ENCODE measurements at regions not wholly inside any gene's neighbourhood (a gene's known extent, or its start where the extent isn't known, plus 50 kb on each side); places are given as distances from the start of the nearest gene placed in this dataset.

GRCh38 chr20:39857187-39857586 lies 831.8 kb downstream of the MAFB start:
- in situ Hi-C loops (cut with MboI; ENCODE audit: low sequenced_read_pairs): no loop called here

GRCh38 chr20:39855799-39856198 lies 833.2 kb downstream of the MAFB start:
- in situ Hi-C loops (cut with MboI; ENCODE audit: low sequenced_read_pairs): no loop called here

- in situ Hi-C loops (cut with MboI; ENCODE audit: low sequenced_read_pairs): no loop called here
Measured at GRCh38 chr20:39855056-39855455, 834.0 kb downstream of the MAFB start.

DNA sequence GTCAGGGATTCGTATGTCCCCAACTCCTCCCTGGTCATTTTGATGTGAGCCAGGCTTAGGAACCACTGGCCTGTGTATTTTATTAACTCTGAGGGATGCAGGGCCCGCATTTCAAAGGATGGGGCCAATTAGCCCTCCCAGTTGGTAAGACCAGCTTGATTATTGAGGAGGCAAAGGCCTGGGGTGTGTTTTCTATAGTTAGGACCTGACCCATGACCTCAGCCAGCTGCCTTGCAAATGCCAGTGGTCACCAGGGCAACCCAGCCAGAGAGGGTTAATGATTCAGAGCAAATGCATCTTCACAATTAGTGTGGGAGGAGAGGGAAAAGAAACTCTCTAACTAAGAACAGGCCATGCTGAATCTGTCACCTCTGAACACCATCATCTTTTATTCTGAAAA lies 835.4 kb downstream of the MAFB start:
- in situ Hi-C loops (cut with MboI; ENCODE audit: low sequenced_read_pairs): no loop called here

DNA sequence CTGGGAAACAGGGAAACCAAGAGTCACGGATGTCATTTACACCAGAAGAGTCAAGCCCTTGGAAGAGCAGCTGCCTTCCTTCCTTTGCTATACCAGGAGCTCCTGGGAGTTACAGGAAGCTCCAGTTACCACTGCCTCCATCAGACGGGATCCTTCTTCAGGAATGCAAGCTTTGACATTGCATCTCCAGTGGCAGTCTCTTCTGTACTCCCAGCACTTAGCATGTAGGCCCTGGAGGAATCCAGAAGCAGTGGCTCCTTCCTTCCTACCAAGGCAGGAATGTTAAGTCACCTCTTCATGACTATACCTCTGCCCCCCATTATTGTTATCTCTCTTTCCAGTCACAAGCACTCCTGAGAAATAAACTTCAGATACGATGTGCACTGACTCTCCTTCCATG lies 836.0 kb downstream of the MAFB start:
- in situ Hi-C loops (cut with MboI; ENCODE audit: low sequenced_read_pairs): no loop called here

DNA sequence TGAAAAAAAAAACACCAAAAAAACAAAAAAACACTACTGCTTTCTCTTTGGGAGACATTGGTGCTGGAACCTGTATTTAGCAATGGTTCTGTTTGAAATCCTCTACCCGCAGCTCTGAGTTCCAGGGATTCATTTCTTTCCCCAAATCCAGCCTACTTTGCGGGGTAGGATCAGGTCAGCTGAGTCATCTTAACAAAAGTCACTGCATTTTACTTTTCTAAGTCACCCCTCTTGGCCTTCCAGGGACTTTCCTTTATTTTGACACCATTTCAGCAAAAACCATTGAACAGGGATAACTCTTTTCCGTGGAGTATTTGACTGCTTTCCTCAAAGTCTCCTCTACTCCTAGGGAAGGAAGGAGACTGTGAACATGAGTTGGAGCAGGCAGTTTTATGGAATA lies 837.6 kb downstream of the MAFB start:
- in situ Hi-C loops (cut with MboI; ENCODE audit: low sequenced_read_pairs): no loop called here

- in situ Hi-C loops (cut with MboI; ENCODE audit: low sequenced_read_pairs): no loop called here
Measured at GRCh38 chr20:39850821-39851330, 838.2 kb downstream of the MAFB start.

- in situ Hi-C loops (cut with MboI; ENCODE audit: low sequenced_read_pairs): no loop called here
Measured at GRCh38 chr20:39850246-39850645, 838.8 kb downstream of the MAFB start.

GRCh38 chr20:39849664-39850063 lies 839.4 kb downstream of the MAFB start:
- in situ Hi-C loops (cut with MboI; ENCODE audit: low sequenced_read_pairs): no loop called here

GRCh38 chr20:39849171-39849570 lies 839.9 kb downstream of the MAFB start:
- in situ Hi-C loops (cut with MboI; ENCODE audit: low sequenced_read_pairs): no loop called here

DNA sequence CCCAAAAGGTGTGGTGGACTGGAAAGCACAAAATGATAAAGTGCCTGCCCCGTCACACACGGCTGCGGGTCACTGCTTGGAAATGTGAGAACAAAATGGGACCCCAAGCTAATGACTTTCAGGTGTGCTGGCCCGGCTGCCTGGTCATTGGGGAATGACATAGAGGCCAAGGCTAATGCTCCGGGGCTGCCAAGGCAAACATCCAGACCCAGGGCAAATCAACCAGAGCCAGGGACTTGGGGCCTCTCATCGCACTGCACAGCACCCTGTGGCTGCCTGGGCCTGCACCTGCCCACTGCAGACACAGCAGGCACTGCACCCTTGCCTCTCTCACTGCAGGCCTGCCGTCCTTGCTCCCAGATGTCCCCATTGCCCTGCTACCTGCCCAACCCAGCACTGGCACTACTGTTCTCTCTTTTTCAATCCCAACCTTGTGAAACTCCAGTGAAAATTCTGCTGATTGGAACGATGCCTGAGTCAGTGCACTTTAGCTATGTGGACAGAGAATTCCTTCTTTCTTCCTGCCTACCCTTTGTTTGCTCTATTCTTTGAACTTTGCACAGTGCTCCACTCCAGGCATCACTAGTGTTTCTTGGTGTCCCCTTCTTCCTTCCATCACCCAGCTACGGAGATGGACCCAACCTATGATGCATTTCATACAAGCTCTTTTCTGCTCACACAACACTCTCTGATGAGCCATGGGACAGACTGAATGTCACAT lies 849.5 kb downstream of the MAFB start:
- in situ Hi-C loops (cut with MboI; ENCODE audit: low sequenced_read_pairs): no loop called here

DNA sequence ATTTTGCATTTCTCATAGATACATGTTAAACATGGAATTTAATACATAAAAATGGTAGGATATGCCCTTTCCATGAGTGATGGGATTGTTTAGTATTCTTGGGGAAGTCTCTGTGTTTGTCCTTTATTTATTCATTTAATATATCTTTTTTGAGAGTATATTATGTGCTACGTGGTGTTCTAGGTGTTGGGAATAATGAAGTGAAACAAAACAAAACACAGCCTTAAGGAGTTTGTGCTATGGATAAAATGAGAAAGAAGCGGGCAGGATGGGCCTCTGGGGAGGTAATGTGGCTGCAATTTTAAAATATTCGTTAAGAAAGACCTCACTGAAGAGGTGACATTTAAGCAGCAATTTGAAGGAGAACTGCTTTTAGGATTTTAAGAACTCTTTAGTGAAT lies 851.5 kb downstream of the MAFB start:
- in situ Hi-C loops (cut with MboI; ENCODE audit: low sequenced_read_pairs): no loop called here

DNA sequence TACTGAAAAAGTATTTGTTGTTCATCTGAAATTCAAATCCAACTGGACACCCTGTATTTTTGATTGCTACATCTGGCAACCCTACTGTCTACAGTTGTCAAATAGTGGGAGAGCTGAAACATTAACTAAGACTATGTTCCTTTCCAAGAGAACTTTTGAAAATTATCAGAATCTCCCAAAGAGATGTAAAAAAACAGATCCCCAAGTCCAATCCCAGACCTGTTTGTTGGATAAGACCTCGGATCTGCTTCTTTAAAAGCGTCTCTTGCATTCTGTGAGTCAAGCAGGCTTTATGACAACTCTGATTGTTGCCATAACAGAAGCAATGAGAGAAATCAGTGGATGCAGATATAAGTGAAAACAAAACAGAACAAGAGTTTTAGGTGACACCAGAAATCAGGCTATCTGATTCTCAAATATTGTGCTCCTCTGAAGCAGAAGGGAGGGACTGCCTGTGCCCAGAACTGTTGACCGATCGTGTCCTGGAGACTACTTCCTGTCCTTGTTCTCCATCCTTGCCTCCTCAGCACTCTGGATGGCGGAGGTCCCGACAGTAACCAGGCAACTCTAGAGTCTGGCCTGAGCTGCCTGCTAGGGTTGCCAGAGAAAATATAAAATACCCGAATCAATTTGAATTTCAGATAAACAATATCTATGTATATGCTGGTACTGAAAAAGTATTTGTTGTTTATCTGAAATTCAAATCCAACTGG lies 853.8 kb downstream of the MAFB start:
- in situ Hi-C loops (cut with MboI; ENCODE audit: low sequenced_read_pairs): no loop called here

DNA sequence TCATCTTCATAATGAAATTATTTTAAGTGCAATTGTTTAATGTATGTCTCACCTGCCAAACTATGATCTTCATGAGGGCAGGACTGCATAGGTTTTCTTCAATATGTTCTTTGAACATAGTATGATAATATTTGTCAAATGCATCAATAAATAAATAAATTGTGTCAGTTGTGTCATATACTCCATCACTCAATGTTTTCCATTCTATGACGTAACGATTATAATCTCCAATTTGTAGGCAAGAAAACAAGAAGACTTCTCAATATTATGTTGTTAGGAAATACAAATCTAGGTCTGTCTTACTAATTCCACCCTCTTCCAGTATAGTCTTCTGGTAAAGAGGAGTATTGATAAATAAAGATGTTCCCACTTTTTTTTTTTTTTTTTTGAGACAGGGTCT lies 858.1 kb downstream of the MAFB start:
- in situ Hi-C loops (cut with MboI; ENCODE audit: low sequenced_read_pairs): no loop called here

DNA sequence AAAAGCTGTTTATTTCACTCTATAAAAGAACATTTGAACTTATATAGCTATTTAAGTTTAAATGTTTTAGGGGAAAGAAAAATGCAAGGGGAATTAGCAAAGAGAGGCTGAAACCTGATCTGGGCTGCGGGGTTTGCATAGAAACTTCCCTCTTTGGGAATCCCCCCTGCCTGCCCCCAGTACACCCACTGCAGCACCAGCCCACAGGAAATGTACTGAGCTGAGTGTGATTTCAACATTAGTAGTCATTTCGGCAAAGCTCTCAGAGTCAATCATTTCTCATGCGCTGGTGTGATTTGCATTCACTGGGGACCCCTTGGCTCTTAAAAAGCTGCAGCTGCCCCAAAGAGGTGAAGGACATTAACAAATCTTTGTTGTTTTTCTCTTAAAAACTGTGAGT lies 859.4 kb downstream of the MAFB start:
- in situ Hi-C loops (cut with MboI; ENCODE audit: low sequenced_read_pairs): no loop called here

GRCh38 chr20:39829256-39829655 lies 859.8 kb downstream of the MAFB start:
- in situ Hi-C loops (cut with MboI; ENCODE audit: low sequenced_read_pairs): no loop called here

DNA sequence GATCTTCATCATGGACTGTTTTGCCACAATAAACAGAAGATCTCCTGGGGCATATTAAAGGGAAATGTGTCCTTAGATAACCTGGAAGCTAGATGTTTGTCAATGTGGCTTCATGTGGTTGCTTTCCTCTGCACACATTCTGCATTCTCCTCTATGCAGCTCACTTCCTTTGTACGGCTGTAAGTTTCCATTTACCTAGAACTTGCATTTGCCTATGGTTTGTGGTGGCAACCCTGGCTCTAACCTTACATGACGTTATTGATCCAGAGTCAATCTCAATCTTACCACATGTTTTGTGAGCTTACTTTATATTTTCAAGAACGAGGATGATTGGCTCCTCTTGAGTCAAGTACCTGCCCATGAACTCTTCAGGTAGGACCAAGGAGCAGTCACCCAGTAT lies 863.1 kb downstream of the MAFB start:
- in situ Hi-C loops (cut with MboI; ENCODE audit: low sequenced_read_pairs): no loop called here

GRCh38 chr20:39825524-39825923 lies 863.4 kb downstream of the DHX35 start:
- in situ Hi-C loops (cut with MboI; ENCODE audit: low sequenced_read_pairs): no loop called here

GRCh38 chr20:39823224-39823623 lies 861.1 kb downstream of the DHX35 start:
- in situ Hi-C loops (cut with MboI; ENCODE audit: low sequenced_read_pairs): no loop called here

DNA sequence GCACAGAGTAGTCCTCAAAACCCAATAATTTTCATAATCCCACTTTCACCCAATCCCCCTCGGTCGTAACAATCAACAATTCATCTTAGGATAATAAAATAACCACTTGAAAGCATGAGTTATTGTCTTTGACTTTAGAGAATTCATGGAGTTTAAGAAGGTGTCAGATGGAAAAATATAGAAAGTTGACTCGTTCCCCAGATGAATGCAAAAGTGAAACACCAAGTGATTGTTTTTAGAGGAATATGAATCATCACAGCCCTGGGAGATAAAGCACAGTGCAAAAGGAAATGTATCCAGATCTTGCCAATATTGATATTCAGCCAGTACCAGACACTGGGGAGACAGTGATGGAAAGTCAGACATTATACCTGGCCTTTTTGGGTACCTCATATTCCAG lies 860.5 kb downstream of the DHX35 start:
- in situ Hi-C loops (cut with MboI; ENCODE audit: low sequenced_read_pairs): no loop called here

- in situ Hi-C loops (cut with MboI; ENCODE audit: low sequenced_read_pairs): no loop called here
Measured at GRCh38 chr20:39813190-39813829, 851.2 kb downstream of the DHX35 start.

DNA sequence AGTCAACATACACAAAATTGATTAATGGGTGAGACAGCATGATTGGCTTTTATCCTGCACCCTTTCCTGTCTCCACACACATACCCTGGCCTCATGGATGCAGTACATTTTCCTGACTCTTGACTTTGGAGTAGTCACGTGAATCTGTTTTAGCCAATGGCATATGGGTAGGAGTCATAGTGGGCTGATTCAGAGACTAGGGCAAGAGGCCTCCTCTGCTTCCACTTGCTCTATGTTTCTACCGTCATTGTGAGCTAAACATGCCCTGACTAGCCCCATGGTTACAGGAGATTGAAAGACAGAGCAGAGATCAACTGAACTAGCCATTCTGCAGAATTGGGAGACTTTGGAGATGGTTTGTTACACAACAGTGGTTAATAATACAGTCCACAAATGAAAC lies 850.0 kb downstream of the DHX35 start:
- in situ Hi-C loops (cut with MboI; ENCODE audit: low sequenced_read_pairs): no loop called here
